ENCODE measurements at regions not wholly inside any gene's neighbourhood (a gene's known extent, or its start where the extent isn't known, plus 50 kb on each side); places are given as distances from the start of the nearest gene placed in this dataset.

GRCh38 chr17:70388326-70388725 lies 219.0 kb downstream of the KCNJ2 start:
- TF ChIP-seq, protein P1, sequence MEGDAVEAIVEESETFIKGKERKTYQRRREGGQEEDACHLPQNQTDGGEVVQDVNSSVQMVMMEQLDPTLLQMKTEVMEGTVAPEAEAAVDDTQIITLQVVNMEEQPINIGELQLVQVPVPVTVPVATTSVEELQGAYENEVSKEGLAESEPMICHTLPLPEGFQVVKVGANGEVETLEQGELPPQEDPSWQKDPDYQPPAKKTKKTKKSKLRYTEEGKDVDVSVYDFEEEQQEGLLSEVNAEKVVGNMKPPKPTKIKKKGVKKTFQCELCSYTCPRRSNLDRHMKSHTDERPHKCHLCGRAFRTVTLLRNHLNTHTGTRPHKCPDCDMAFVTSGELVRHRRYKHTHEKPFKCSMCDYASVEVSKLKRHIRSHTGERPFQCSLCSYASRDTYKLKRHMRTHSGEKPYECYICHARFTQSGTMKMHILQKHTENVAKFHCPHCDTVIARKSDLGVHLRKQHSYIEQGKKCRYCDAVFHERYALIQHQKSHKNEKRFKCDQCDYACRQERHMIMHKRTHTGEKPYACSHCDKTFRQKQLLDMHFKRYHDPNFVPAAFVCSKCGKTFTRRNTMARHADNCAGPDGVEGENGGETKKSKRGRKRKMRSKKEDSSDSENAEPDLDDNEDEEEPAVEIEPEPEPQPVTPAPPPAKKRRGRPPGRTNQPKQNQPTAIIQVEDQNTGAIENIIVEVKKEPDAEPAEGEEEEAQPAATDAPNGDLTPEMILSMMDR (IDR thresholded peaks at IDR 0.05), result no peak
- TF ChIP-seq POLR2A (IDR thresholded peaks at IDR 0.05), result no peak

Measured in uterus (tissue), 2 donors.